A549 (cell line): ENCODE measurements at regions not wholly inside any gene's neighbourhood (a gene's known extent, or its start where the extent isn't known, plus 50 kb on each side); places are given as distances from the start of the nearest gene placed in this dataset.

Source experiments
- ATAC-seq, 2 experiments: fragments of 200-7000 bp in 1 of 2; fragments of >200 bp in 1 of 2; cut with Nextera tagmentation in 1 of 2; cut with Tn5 transposase in 1 of 2; 3 replicates each; pipeline versions ENCODE4 v1.8.0 to v1.9.1; 2018 to 2020; ENCODE audit warnings: mild to moderate bottlenecking in 1 of 2, moderate library complexity in 1 of 2
- CTCF ChIA-PET: fragments of 300-600 bp; sonication (Branson Sonifier 250); formaldehyde crosslinking; extraction: SDS; loops from one replicate; lab custom pipeline; 2021; ENCODE audit warnings: antibody characterized with exemption, inconsistent platforms; lab: Yijun Ruan, JAX
- POLR2A ChIA-PET: fragments of 350-600 bp; formaldehyde crosslinking; extraction: SDS; loops from one replicate; lab custom pipeline; 2021; ENCODE audit warnings: antibody characterized with exemption, inconsistent platforms; lab: Yijun Ruan, JAX
- DNase-seq, 2 experiments: peaks; one replicate each; pipeline versions ENCODE4 v3.0.0 to v3.0.0-alpha.2; 2011 to 2016; ENCODE audit warnings: low read depth in 1 of 2, low spot score in 1 of 2
- FAIRE-seq: peaks from 2 replicates; lab custom pipeline; 2011; peaks lifted over from hg19 to GRCh38; lab: Jason Lieb, UNC
- H3K27ac ChIP-seq, 2 experiments: fragments of >200 bp; sonication (Bioruptor Twin); formaldehyde crosslinking; 3 replicates each; pipeline ENCODE4 v1.5.1; 2016 to 2017
- H3K4me1 ChIP-seq: fragments of >200 bp; sonication (Bioruptor Twin); formaldehyde crosslinking; 3 replicates; pipeline ENCODE4 v1.6.1; 2016
- H3K4me2 ChIP-seq: fragments of >200 bp; sonication (Bioruptor Twin); formaldehyde crosslinking; 3 replicates; pipeline ENCODE4 v1.6.1; 2016
- H3K4me3 ChIP-seq: fragments of >200 bp; sonication (Bioruptor Twin); formaldehyde crosslinking; 3 replicates; pipeline ENCODE4 v1.5.1; 2016
- H3K9me3 ChIP-seq: fragments of >200 bp; sonication (Bioruptor Twin); formaldehyde crosslinking; 3 replicates; pipeline ENCODE4 v1.6.1; 2016
- BCL3 ChIP-seq: fragments of >200 bp; sonication (Bioruptor Twin); formaldehyde crosslinking; IDR thresholded peaks from 3 replicates; pipeline ENCODE4 v1.6.1; 2016
- BHLHE40 ChIP-seq: IDR thresholded peaks from 2 replicates; pipeline ENCODE4 v1.6.1; 2012; ENCODE audit warnings: low read depth, low read length, inconsistent platforms
- CHD2 ChIP-seq: fragments of 150-350 bp; IDR thresholded peaks from 2 replicates; pipeline ENCODE4 v1.6.1; 2014; ENCODE audit warnings: low read length; ENCODE audit not compliant: partially characterized antibody
- EHMT2 ChIP-seq: fragments of 200-600 bp; sonication (generic); IDR thresholded peaks from 2 replicates; pipeline ENCODE4 v1.6.1; 2016; ENCODE audit warnings: antibody characterized with exemption, low read depth, mild to moderate bottlenecking, moderate library complexity
- EP300 ChIP-seq, 2 experiments: fragments of >200 bp; sonication (Bioruptor Twin); formaldehyde crosslinking; IDR thresholded peaks; 2 replicates in 1 of 2; 3 replicates in 1 of 2; pipeline ENCODE4 v1.6.1; 2016 to 2017
- ESRRA ChIP-seq: fragments of 150-350 bp; IDR thresholded peaks from 2 replicates; pipeline ENCODE4 v1.6.1; 2014; ENCODE audit warnings: mild to moderate bottlenecking, low read length, borderline replicate concordance
- JUNB ChIP-seq: fragments of >200 bp; sonication (Bioruptor Twin); formaldehyde crosslinking; IDR thresholded peaks from 2 replicates; pipeline ENCODE4 v1.6.1; 2016
- MAFK ChIP-seq: fragments of 450-650 bp; IDR thresholded peaks from 2 replicates; pipeline ENCODE4 v1.6.1; 2014; ENCODE audit not compliant: partially characterized antibody
- MAX ChIP-seq: IDR thresholded peaks from 2 replicates; pipeline ENCODE4 v1.6.1; 2012
- MAZ ChIP-seq: fragments of 150-350 bp; IDR thresholded peaks from 2 replicates; pipeline ENCODE4 v1.6.1; 2014; ENCODE audit warnings: antibody characterized with exemption, low read depth, low read length, borderline replicate concordance
- MYC ChIP-seq: IDR thresholded peaks from 2 replicates; pipeline ENCODE4 v1.6.1; 2012; ENCODE audit warnings: mild to moderate bottlenecking, inconsistent platforms, low read length, improper control_type of control experiment, borderline replicate concordance
- NPAS2 ChIP-seq: fragments of 250-450 bp; sonication (Bioruptor Pico); IDR thresholded peaks from 2 replicates; pipeline ENCODE4 v1.8.0; 2022; ENCODE audit warnings: mild to moderate bottlenecking, moderate library complexity, borderline replicate concordance
- NR3C1 ChIP-seq: fragments of >200 bp; sonication (Bioruptor Twin); formaldehyde crosslinking; IDR thresholded peaks from 3 replicates; pipeline ENCODE4 v1.6.1; 2017
- POLR2A ChIP-seq: IDR thresholded peaks from 2 replicates; pipeline ENCODE4 v1.6.1; 2012; ENCODE audit warnings: mild to moderate bottlenecking, low read length
- RFX5 ChIP-seq: fragments of 450-650 bp; IDR thresholded peaks from 2 replicates; pipeline ENCODE4 v1.7.1; 2014; ENCODE audit warnings: antibody characterized with exemption, mild to moderate bottlenecking, moderate library complexity
- SMC3 ChIP-seq: fragments of >200 bp; sonication (Bioruptor Twin); formaldehyde crosslinking; IDR thresholded peaks from 3 replicates; pipeline ENCODE4 v1.6.1; 2018; ENCODE audit warnings: inconsistent platforms
- ZC3H11A ChIP-seq: fragments of 450-650 bp; IDR thresholded peaks from 2 replicates; pipeline ENCODE4 v1.6.1; 2014; ENCODE audit warnings: antibody characterized with exemption, mild to moderate bottlenecking
- WGBS: methylation state at CpG from one replicate; pipeline ENCODE4 v1.1.6; 2017; ENCODE audit errors: missing lambda C conversion rate; 5-methylcytosine and 5-hydroxymethylcytosine counted together
- TF ChIP-seq, protein P1 (sequence below): fragments of 250-450 bp; sonication (Bioruptor Pico); IDR thresholded peaks from 2 replicates; pipeline ENCODE4 v1.5.0; 2020; ENCODE audit warnings: low read depth, mild to moderate bottlenecking, moderate library complexity
- TF ChIP-seq, protein P2 (sequence below): fragments of 200-600 bp; sonication (generic); IDR thresholded peaks from 2 replicates; pipeline ENCODE4 v1.6.1; 2016; ENCODE audit warnings: antibody characterized with exemption, mild to moderate bottlenecking, moderate library complexity

DNA sequence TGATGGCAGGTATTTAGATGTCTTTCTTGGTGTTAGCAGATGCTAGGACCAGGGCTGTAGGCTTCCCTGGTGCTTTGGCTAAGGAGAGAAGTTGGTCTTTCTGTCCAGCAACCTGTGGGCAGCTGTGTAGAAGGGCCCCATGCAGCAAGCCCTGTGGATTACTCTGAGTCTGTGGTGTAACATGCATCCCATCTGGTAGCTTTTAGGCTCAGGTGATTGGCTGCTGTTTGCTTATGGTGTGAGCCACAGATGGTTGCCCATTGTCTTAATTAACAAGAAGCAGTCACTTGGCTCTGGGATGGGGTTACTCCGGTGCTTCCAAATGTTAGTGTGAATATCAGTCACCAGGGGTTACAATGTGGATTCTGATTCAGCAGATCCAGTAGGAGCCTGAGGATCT, 368.6 kb upstream of the C2CD4B start (continued):
- TF ChIP-seq CHD2 (no peak), BHLHE40 (no peak), RFX5 (no peak), EHMT2 (no peak), MAZ (no peak)
- TF ChIP-seq, protein P1, sequence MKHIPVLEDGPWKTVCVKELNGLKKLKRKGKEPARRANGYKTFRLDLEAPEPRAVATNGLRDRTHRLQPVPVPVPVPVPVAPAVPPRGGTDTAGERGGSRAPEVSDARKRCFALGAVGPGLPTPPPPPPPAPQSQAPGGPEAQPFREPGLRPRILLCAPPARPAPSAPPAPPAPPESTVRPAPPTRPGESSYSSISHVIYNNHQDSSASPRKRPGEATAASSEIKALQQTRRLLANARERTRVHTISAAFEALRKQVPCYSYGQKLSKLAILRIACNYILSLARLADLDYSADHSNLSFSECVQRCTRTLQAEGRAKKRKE (CRISPR knock-in tag) = no peak

GRCh38 chr15:62534996-62535395, 369.9 kb upstream of the C2CD4B start:
- POLR2A ChIA-PET = no interaction called here
- WGBS = 82% methylated on average over 2 of the region's 2 CpGs
- FAIRE-seq = no peak
- no peak overlapping the region for H3K4me3 ChIP-seq
- no peak for DNase-seq
- no peak for ATAC-seq
- no peaks in the 10 kb centered on the region for H3K9me3 ChIP-seq
- TF ChIP-seq EHMT2 (no peak), SMC3 (no peak), MAFK (no peak), ZC3H11A (no peak), MAX (no peak), BHLHE40 (no peak), NPAS2 (CRISPR knock-in tag) (no peak), MYC (no peak), POLR2A (no peak), EP300 (IDR thresholded peaks at IDR 0.05) (no peak), JUNB (no peak)
- TF ChIP-seq, protein P2, sequence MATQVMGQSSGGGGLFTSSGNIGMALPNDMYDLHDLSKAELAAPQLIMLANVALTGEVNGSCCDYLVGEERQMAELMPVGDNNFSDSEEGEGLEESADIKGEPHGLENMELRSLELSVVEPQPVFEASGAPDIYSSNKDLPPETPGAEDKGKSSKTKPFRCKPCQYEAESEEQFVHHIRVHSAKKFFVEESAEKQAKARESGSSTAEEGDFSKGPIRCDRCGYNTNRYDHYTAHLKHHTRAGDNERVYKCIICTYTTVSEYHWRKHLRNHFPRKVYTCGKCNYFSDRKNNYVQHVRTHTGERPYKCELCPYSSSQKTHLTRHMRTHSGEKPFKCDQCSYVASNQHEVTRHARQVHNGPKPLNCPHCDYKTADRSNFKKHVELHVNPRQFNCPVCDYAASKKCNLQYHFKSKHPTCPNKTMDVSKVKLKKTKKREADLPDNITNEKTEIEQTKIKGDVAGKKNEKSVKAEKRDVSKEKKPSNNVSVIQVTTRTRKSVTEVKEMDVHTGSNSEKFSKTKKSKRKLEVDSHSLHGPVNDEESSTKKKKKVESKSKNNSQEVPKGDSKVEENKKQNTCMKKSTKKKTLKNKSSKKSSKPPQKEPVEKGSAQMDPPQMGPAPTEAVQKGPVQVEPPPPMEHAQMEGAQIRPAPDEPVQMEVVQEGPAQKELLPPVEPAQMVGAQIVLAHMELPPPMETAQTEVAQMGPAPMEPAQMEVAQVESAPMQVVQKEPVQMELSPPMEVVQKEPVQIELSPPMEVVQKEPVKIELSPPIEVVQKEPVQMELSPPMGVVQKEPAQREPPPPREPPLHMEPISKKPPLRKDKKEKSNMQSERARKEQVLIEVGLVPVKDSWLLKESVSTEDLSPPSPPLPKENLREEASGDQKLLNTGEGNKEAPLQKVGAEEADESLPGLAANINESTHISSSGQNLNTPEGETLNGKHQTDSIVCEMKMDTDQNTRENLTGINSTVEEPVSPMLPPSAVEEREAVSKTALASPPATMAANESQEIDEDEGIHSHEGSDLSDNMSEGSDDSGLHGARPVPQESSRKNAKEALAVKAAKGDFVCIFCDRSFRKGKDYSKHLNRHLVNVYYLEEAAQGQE = no peak
- TF ChIP-seq, all 56 proteins: peak for 0
- no peak overlapping the region for H3K27ac ChIP-seq
- no peaks in the 10 kb centered on the region for H3K4me1 ChIP-seq
- H3K4me2 ChIP-seq = no peak overlapping the region
- CTCF ChIA-PET = no interaction called here

- Histone ChIP-seq H3K9me3 (no peaks in the 10 kb centered on the region), H3K4me1 (no peaks in the 10 kb centered on the region), H3K27ac (no peak overlapping the region), H3K4me2 (no peak overlapping the region), H3K4me3 (no peak overlapping the region)
- 77% methylated on average over 1 of the region's 1 CpG for WGBS
- FAIRE-seq (no peak), ATAC-seq (no peak)
- CTCF ChIA-PET = interaction anchor here (0.8 to 1.4 kb wide), 2 partner anchors 10 to 170 kb away, joined by 3 to 10 read pairs; no protein-coding TSS in a partner anchor
- no peak for TF ChIP-seq NR3C1
- no peak for TF ChIP-seq SMC3
- TF ChIP-seq, protein P2 = no peak
- no peak for TF ChIP-seq ESRRA
- no peak for TF ChIP-seq BCL3
- TF ChIP-seq, all 56 proteins: peak for 0
- POLR2A ChIA-PET = no interaction called here
- no peak for DNase-seq
Observed at GRCh38 chr15:62539236-62539635, 374.2 kb upstream of the C2CD4B start.
